SJCRH30 (cell line): ENCODE measurements at regions not wholly inside any gene's neighbourhood (a gene's known extent, or its start where the extent isn't known, plus 50 kb on each side); places are given as distances from the start of the nearest gene placed in this dataset.

ENCODE experiments used
- DNase-seq, 2 experiments: peaks; one replicate each; pipeline ENCODE4 v3.0.0-alpha.2; 2015 to 2020
- H3K27ac ChIP-seq: fragments of 250-450 bp; sonication (Bioruptor Pico); 2 replicates; pipeline ENCODE4 v1.5.1; 2020; ENCODE audit warnings: mild to moderate bottlenecking, moderate library complexity
- H3K27me3 ChIP-seq: fragments of 250-450 bp; sonication (Bioruptor Pico); 2 replicates; pipeline ENCODE4 v1.5.1; 2020; ENCODE audit warnings: mild to moderate bottlenecking, moderate library complexity
- H3K36me3 ChIP-seq: fragments of 250-450 bp; sonication (Bioruptor Pico); 2 replicates; pipeline ENCODE4 v1.5.1; 2020; ENCODE audit warnings: mild to moderate bottlenecking, moderate library complexity
- H3K4me1 ChIP-seq: fragments of 250-450 bp; sonication (Bioruptor Pico); 2 replicates; pipeline ENCODE4 v1.5.1; 2020; ENCODE audit warnings: mild to moderate bottlenecking, moderate library complexity
- H3K4me3 ChIP-seq: fragments of 250-450 bp; sonication (Bioruptor Pico); 2 replicates; pipeline ENCODE4 v1.5.1; 2020; ENCODE audit warnings: mild to moderate bottlenecking, moderate library complexity
- H3K9me3 ChIP-seq: fragments of 250-450 bp; sonication (Bioruptor Pico); replicated peaks from 2 replicates; pipeline ENCODE4 v1.5.1; 2020; ENCODE audit warnings: mild to moderate bottlenecking, moderate library complexity

DNA sequence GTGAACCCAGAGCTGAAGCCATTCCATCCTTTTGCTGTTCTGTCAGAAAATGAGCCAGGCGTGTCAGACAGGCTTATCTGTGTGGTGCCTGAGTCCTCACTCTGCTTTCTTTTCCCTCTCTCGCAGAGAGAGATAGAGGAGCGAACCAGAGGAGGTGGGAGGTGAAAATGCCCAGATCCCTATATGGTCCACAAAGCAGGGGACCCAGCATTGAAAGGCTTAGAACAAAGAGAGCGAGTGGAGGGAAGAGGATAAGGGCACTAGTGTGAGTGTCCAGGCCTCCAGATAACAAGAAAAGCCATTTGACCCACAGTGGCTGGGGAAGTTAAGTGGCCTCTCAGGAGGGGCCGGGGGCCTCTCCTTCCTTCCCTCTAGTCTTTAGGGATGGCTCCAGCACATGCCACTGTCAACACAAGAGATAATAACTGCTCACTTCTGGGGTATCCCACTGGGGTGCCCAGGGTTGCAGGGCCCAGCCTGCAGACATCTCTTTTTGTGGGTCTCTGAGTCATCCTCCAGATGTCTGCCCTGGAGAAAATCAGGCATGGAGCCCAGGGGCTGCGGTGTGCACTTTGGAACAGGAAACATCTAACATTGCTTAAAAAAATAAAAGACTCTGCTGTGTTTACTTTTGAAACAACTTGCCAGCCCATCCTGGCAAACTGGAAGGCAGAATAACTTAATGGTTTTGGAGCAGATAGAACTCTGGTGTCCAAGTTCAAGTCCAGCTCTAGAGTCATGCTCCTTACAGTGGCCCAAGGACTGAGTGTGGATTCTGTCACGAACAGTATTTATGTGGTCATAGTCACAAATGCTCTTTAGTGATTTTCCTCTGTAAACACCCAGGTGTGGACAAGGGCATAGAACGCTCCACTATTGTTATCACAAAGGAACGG, 189.5 kb downstream of the CXCL12 start:
- 0 out of 2 replicates have a peak, but pooled peaks cover 3% of the 10 kb centered on the region for H3K4me1 ChIP-seq
- H3K4me3 ChIP-seq, result no peak overlapping the region
- H3K9me3 ChIP-seq, result no peaks in the 10 kb centered on the region
- no peaks in the 10 kb centered on the region for H3K27me3 ChIP-seq
- peak; percentile 24 to 44 for DNase-seq
- H3K36me3 ChIP-seq, result no peaks in the 10 kb centered on the region
- H3K27ac ChIP-seq, result 0 out of 2 replicates have a peak overlapping the region, but pooled peaks have one; percentile 12

DNA sequence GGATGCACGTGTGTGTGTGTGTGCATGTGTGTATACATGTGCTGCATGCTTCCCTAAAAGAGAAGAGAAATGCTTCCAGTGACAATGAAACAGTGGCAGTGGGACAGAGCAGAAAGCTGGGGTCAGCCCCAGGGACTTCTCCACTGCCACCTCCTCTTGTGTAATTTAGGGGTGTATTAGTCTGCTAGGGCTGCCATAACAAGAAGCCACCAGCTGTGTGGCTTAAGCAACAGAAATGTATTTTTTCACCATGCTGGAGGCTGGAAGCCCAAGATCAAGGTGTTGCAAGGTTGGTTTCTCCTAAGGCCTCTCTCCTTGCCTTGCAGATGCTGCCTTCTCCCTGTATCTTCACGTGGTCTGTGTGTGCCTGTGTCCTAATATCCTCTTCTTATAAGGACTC, 190.5 kb downstream of the CXCL12 start:
- Histone ChIP-seq H3K27me3 (no peaks in the 10 kb centered on the region), H3K36me3 (no peaks in the 10 kb centered on the region), H3K9me3 (no peaks in the 10 kb centered on the region), H3K4me1 (0 out of 2 replicates have a peak, but pooled peaks cover 3% of the 10 kb centered on the region), H3K4me3 (no peak overlapping the region), H3K27ac (no peak overlapping the region)
- DNase-seq, result no peak

DNA sequence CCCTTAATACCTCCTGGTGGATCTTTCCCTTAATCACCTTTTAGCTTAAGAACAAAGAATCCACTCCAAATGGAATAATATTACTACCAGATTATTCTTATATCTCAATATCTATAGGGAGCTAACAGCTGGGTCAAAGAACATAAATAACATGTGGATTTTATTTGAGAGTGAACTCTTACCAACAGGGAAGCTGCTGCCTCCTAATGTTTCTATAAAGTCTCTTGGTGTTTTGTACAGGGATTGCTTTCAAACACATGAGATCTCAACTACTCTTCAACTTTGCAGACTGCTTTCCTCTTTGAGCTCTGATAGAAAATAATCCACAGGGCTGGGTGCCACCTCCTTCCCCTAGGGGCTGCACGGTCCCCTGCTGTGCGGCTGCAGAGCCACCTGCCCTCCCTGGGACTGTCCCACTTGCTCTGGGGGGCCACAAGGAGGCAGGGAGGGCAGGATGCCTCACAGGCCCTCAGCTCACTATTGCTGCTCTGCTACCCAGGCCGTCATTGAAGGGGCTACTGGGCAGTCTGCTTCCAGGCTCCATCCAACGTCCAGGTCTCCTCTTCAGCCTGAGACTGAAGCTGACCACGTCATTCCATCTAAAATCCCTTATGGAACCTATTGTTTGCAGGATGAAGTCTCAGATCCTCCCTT, 191.2 kb downstream of the CXCL12 start:
- no peaks in the 10 kb centered on the region for H3K9me3 ChIP-seq
- H3K4me3 ChIP-seq, result no peak overlapping the region
- no peaks in the 10 kb centered on the region for H3K36me3 ChIP-seq
- no peaks in the 10 kb centered on the region for H3K27me3 ChIP-seq
- H3K27ac ChIP-seq, result no peak overlapping the region
- DNase-seq, result no peak
- 0 out of 2 replicates have a peak, but pooled peaks cover 3% of the 10 kb centered on the region for H3K4me1 ChIP-seq

DNA sequence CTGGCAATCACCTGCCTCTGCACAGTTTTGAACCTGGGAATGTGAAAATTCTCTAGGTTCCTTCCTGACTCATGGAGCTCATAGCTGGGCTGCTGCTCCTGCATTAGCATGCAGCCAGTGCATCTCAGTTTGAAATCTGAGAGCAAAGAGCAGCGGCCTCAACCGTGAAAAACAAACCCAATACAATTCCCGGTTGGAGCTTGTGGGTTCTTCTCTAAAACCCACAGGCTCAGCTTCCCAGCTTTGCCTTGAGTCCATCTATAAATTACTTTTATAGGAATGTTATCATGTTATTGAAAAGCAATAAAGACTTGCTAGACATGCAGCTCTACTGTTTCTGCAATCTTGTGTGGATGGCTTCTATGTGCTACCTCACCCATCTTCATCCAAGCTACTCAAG, 191.7 kb downstream of the CXCL12 start:
- Histone ChIP-seq H3K4me3 (no peak overlapping the region), H3K27me3 (no peaks in the 10 kb centered on the region), H3K36me3 (no peaks in the 10 kb centered on the region), H3K9me3 (no peaks in the 10 kb centered on the region), H3K27ac (no peak overlapping the region), H3K4me1 (0 out of 2 replicates have a peak, but pooled peaks cover 3% of the 10 kb centered on the region)
- DNase-seq, result no peak

DNA sequence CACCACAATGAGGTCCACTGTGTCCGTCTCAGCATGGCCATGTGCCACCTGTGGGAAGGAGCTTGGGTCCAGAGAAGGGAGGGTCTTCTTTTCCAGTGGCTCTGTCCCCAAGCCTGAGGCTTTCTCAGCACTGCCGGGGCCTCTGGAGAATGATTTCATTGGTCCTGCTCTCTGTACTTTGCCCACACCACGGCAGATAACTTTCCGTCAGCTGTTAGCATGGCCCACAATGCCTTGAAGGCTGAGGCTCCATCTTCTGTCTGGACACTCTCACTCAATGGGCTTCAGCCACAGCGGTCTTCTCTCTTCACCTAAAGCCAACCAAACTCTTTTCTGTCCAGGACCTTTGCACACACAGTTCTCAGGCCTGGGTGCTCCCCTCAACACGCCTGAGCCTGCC, 192.5 kb downstream of the CXCL12 start:
- no peaks in the 10 kb centered on the region for H3K36me3 ChIP-seq
- 0 out of 2 replicates have a peak, but pooled peaks cover 3% of the 10 kb centered on the region for H3K4me1 ChIP-seq
- no peak overlapping the region for H3K4me3 ChIP-seq
- no peaks in the 10 kb centered on the region for H3K27me3 ChIP-seq
- DNase-seq, result no peak
- no peaks in the 10 kb centered on the region for H3K9me3 ChIP-seq
- H3K27ac ChIP-seq, result no peak overlapping the region

DNA sequence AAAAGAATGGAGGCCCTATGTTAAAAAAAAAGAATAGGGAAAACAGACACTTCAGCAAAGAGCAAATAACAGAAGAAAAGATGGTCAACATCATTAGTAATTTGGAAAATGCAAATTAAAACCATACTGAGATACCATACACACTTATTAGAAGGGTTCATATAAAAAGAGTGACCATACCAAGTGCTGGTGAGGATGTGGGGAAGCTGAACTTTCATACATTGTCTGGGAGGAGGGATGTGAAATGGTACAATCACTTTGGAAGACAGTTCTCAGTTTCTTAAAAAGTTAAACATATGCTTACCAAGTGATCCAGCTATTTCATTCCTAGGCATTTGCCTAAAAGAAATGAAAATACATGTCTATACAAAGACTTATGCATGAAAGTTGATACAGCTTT, 194.4 kb downstream of the CXCL12 start:
- DNase-seq, result no peak
- Histone ChIP-seq H3K9me3 (no peaks in the 10 kb centered on the region), H3K36me3 (no peaks in the 10 kb centered on the region), H3K4me1 (0 out of 2 replicates have a peak, but pooled peaks cover 3% of the 10 kb centered on the region), H3K27me3 (no peaks in the 10 kb centered on the region), H3K4me3 (no peak overlapping the region), H3K27ac (no peak overlapping the region)

DNA sequence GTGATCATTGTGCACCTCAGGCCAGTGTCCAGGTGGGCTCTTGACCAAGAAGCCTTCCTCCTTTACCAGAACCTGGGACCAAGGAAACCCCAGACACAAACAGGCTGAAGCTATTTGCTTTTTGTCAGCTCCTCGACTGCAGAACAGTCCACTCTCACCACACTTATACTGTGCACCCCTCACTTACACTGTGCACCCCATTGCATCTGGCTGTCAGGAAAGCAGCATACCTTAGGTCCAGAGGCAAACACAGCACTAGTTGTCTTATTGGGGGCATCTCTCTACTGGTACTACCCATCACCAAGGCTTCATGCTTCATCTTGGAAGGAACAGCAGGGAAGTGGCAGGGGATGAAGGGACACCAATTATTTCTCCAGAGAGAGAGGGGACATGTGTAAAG, 198.1 kb downstream of the CXCL12 start:
- DNase-seq, result no peak
- Histone ChIP-seq H3K27me3 (no peaks in the 10 kb centered on the region), H3K36me3 (no peaks in the 10 kb centered on the region), H3K4me3 (no peak overlapping the region), H3K9me3 (no peaks in the 10 kb centered on the region), H3K4me1 (no peaks in the 10 kb centered on the region), H3K27ac (no peak overlapping the region)

DNA sequence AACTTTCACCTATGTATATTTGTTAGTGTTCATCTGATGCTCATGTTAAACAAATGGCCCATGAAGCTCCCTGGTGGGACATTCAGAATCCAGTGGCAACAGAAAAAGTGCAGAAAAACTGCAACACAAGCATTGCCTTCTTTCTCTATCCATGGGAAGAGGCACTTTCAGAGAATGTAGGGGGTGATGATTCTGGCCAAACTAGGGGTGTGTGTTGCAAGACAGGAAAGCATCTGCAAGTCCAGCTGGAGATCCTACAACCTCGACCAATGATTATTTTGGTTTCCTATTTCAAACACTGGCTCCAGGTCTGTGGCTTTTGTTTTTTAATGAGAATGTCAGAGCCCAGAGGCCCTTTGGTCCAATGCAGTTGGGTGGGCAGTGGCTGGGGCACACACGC, 198.7 kb downstream of the CXCL12 start:
- no peaks in the 10 kb centered on the region for H3K9me3 ChIP-seq
- no peaks in the 10 kb centered on the region for H3K27me3 ChIP-seq
- H3K4me1 ChIP-seq, result no peaks in the 10 kb centered on the region
- H3K27ac ChIP-seq, result no peak overlapping the region
- no peaks in the 10 kb centered on the region for H3K36me3 ChIP-seq
- DNase-seq, result no peak
- H3K4me3 ChIP-seq, result no peak overlapping the region

DNA sequence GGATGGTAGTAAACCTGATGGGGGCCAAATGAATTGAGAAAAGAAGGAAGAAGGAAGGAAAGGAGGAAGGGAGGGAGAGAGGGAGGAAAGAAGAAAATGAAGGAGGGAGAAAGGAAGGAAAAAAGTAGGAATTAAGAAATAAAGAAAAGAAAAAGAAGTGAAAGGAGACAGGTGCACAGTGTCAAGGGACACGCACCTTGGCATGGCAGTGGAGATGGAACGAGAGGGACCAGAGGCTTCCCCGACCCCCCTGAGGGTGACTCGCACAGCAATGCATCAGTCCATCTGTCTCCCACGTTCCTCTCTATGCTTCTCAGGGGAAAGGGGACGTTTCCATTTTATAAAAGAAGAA, 199.6 kb downstream of the CXCL12 start:
- DNase-seq, result no peak
- H3K27me3 ChIP-seq, result no peaks in the 10 kb centered on the region
- no peaks in the 10 kb centered on the region for H3K4me1 ChIP-seq
- no peaks in the 10 kb centered on the region for H3K36me3 ChIP-seq
- H3K9me3 ChIP-seq, result no peaks in the 10 kb centered on the region
- H3K4me3 ChIP-seq, result no peak overlapping the region
- no peak overlapping the region for H3K27ac ChIP-seq

DNA sequence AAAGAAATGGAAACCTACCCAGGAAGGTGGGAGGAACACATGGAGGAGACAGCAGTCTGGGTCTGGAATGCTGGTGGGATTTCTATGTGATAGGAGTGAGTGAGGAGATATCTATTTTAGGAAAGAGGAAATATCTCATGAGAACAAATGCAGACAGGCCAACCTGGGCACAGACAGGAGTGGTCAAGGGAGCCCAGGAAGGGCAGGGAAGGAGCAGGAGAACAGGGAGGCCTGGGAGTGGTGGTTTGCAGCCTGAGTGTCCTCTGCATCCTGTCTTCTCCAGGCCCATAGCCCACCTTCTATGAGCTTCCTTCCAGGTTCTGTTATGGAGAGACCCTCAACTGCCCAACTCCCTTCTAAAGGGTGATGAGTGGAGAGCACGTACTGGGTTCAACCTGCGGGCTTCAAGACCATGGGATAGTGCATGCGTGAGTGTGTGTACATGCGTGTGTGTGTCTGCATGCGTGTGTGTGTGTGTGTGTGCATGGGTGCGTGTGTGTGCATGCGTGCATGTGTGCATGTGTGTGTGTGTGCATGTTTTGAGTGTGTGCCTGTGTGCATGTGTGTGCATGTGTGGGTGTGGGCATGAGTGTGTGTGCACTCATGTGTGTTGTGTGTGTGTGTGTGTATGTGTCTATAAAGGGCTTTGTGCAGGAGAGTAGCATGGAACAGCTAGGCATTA, 200.1 kb downstream of the CXCL12 start:
- peaks cover 2% of the 10 kb centered on the region; the same call in 1 of the 2 replicates for H3K4me1 ChIP-seq
- DNase-seq, result no peak

DNA sequence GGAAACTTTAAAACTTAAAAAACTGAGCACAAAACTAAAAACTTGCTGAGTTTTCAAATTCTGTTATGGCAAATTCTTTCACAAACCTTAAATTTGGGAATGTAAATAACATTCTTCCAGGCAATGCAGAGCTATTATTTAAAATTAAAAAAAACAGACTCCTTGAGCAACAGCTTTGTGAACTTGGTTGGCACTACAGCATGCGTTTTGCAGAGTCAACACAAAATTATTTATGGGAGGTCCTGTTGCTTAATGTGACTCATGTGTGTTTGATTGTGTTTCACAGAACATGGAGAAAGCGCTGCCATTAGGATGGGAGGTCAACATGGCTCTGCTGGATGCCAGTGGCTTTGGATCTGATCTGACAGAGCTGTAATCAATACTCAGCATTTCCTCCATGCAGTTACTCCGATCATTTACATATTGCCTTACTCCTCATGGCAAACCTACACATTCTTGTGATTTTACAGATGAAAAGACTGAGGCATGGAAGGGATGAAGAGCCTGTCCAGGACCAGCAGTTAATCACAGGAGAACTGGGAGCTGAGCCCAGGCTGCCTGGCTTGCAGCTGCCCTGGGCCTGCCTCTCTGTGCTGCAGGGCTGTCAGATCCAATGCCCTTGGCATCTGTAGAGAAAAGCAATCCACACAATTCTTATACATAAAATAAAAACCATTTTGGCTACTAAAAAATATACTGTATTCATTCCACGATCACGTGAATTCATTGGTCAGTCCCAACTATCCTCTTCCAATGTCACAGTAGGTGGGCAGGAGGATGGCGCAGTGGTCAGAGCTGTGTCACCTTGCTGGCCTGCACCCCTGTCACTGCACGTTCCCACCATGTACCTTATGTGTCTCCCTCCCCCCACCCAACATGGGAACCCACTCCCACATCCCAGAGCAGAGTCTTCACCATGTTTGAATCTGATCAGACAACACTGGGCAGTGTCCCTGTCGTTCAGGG, 200.9 kb downstream of the CXCL12 start:
- no peaks in the 10 kb centered on the region for H3K36me3 ChIP-seq
- no peaks in the 10 kb centered on the region for H3K27me3 ChIP-seq
- no peak overlapping the region for H3K27ac ChIP-seq
- H3K4me3 ChIP-seq, result no peak overlapping the region
- peaks cover 6% of the 10 kb centered on the region for H3K4me1 ChIP-seq
- H3K9me3 ChIP-seq, result no peaks in the 10 kb centered on the region
- no peak for DNase-seq

More for the DNA sequence above, 200.1 kb downstream of the CXCL12 start:
- no peaks in the 10 kb centered on the region for H3K9me3 ChIP-seq
- H3K4me3 ChIP-seq, result no peak overlapping the region
- H3K27me3 ChIP-seq, result no peaks in the 10 kb centered on the region
- H3K36me3 ChIP-seq, result no peaks in the 10 kb centered on the region
- H3K27ac ChIP-seq, result no peak overlapping the region

DNA sequence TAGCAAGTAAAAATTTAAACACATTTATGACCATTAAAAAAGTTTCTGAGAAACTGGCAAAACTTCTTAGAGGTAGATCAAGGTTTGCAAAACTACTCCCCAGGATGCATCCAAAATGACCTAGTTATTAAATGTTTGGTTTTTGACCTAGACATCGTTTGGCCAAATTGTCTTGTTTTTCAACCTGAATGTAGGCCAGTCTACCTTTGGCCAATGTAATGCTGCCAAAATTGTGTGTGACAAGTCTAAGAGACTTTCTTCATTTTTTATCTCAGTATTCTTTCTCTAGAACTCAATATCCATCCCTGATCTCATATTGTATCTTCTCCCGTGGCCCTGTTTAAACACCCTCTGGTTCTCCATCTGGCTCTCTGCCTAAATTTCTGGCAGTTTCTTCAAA, 202.0 kb downstream of the CXCL12 start:
- Histone ChIP-seq H3K27me3 (no peaks in the 10 kb centered on the region), H3K4me3 (no peak overlapping the region), H3K36me3 (no peaks in the 10 kb centered on the region), H3K9me3 (no peaks in the 10 kb centered on the region), H3K4me1 (peaks cover 6% of the 10 kb centered on the region), H3K27ac (no peak overlapping the region)
- DNase-seq, result no peak

DNA sequence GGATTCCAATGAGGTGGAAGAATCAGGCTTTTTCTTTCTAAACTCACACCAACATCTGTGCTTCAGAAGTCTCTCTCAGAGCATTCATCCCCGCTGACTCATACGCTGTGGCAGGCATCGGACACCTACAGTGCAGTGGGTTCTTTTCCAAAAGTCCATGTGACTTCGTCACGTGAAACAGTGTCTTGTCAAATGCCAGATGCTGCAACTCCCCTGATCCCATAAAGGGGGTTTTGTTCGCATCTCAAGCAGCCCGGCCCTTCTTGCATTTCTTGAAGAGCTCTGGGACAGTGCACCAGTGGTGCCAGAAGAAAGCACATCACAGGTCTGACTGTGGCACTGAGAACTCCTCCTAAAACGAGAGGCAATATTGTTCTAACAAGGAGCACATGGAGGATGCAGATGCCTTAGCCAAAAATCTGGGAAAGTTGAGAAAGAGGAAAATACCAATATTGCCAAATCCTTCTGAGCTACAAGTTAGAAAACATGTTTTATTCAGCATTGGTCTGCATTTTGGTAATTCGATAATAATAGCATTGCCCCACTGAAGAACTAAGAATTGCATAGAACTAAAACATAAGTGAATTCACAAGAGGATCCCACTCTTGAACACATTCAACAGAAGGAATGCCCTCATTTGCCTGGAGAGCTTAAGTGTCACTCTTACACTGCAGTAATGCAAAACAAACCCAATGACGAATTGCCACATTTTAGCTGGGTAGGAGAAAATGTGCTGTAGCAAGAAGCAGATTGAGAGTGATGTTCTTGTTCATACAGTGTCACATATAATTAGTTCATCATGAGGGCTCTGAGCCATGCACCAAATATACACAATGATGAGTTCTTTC, 204.4 kb downstream of the CXCL12 start:
- DNase-seq, result peak; percentile 26 to 36
- Histone ChIP-seq H3K4me1 (peaks cover 6% of the 10 kb centered on the region), H3K4me3 (no peak overlapping the region), H3K36me3 (no peaks in the 10 kb centered on the region), H3K27ac (no peak overlapping the region), H3K27me3 (no peaks in the 10 kb centered on the region), H3K9me3 (no peaks in the 10 kb centered on the region)
